CD4-positive, CD25-positive, alpha-beta regulatory T cell (primary cell): ENCODE measurements at regions not wholly inside any gene's neighbourhood (a gene's known extent, or its start where the extent isn't known, plus 50 kb on each side); places are given as distances from the start of the nearest gene placed in this dataset.

Source experiments
- ATAC-seq, 2 donors: fragments of 150-1000 bp; cut with Tn5 transposase; one replicate each; pipeline ENCODE4 v1.10.0; 2021; ENCODE audit warnings: low read depth in 2 of 2, moderate number of reproducible peaks in 2 of 2, moderate library complexity in 1 of 2
- DNase-seq, 3 donors: peaks; one replicate each; pipeline versions ENCODE4 v3.0.0 to v3.0.0-alpha.2; 2012 to 2022; ENCODE audit warnings: mixed read lengths in 1 of 3
- H3K27ac ChIP-seq: one replicate; pipeline ENCODE4 v1.7.0; 2013; ENCODE audit warnings: mild to moderate bottlenecking, low read length; ENCODE audit not compliant: insufficient read depth, poor library complexity, severe bottlenecking
- H3K27me3 ChIP-seq: one replicate; pipeline ENCODE4 v1.7.0; 2013; ENCODE audit warnings: low read length; ENCODE audit not compliant: control insufficient read depth, insufficient read depth
- H3K36me3 ChIP-seq: one replicate; pipeline ENCODE4 v1.7.0; 2013; ENCODE audit warnings: mild to moderate bottlenecking, low read length, moderate library complexity; ENCODE audit not compliant: control insufficient read depth, insufficient read depth
- H3K4me1 ChIP-seq: 2 replicates; pipeline ENCODE4 v1.7.0; 2013; ENCODE audit warnings: mild to moderate bottlenecking, low read length; ENCODE audit not compliant: insufficient read depth, control insufficient read depth, poor library complexity, severe bottlenecking
- H3K4me3 ChIP-seq: one replicate; pipeline ENCODE4 v1.7.0; 2013; ENCODE audit warnings: low read depth, mild to moderate bottlenecking, low read length, moderate library complexity
- H3K9me3 ChIP-seq, 2 experiments: 1 replicate in 1 of 2; 2 replicates in 1 of 2; pipeline ENCODE4 v1.7.0; 2013; ENCODE audit warnings: low read length in 2 of 2, mild to moderate bottlenecking in 1 of 2, moderate library complexity in 1 of 2; ENCODE audit not compliant: control insufficient read depth in 2 of 2
- H3K27ac Mint-ChIP-seq, 3 donors: one replicate each; pipeline ENCODE4 v1.8.0; 2020 to 2022; ENCODE audit warnings: mild to moderate bottlenecking in 3 of 3, mixed read lengths in 3 of 3, moderate library complexity in 2 of 3
- H3K27me3 Mint-ChIP-seq: one replicate; pipeline ENCODE4 v1.8.0; 2022; ENCODE audit warnings: mild to moderate bottlenecking, mixed read lengths
- H3K36me3 Mint-ChIP-seq: one replicate; pipeline ENCODE4 v1.8.0; 2020; ENCODE audit warnings: mixed read lengths
- H3K4me1 Mint-ChIP-seq, 4 donors: one replicate each; pipeline ENCODE4 v1.8.0; 2020 to 2022; ENCODE audit warnings: mixed read lengths in 4 of 4, mild to moderate bottlenecking in 1 of 4
- H3K4me3 Mint-ChIP-seq, 4 donors: one replicate each; pipeline ENCODE4 v1.8.0; 2020 to 2022; ENCODE audit warnings: mild to moderate bottlenecking in 4 of 4, mixed read lengths in 4 of 4, moderate library complexity in 3 of 4
- H3K9me3 Mint-ChIP-seq, 7 donors: one replicate each; pipeline ENCODE4 v1.8.0; 2020 to 2022; ENCODE audit warnings: mixed read lengths in 7 of 7, mild to moderate bottlenecking in 3 of 7, moderate library complexity in 2 of 7

GRCh38 chr2:198756166-198756565 is 701.6 kb downstream of the SATB2 start:
- H3K27me3 Mint-ChIP-seq = no peaks in the 10 kb centered on the region
- no peak for ATAC-seq
- H3K27ac Mint-ChIP-seq = no peak overlapping the region
- H3K4me1 Mint-ChIP-seq = no peaks in the 10 kb centered on the region
- peak overlapping the region in 1 of 4 donors; percentile 43 for H3K4me3 Mint-ChIP-seq
- Histone ChIP-seq H3K27ac (no peak overlapping the region), H3K4me1 (no peaks in the 10 kb centered on the region), H3K27me3 (no peaks in the 10 kb centered on the region), H3K36me3 (no peaks in the 10 kb centered on the region), H3K4me3 (no peak overlapping the region), H3K9me3 (no peaks in the 10 kb centered on the region)
- H3K36me3 Mint-ChIP-seq = no peaks in the 10 kb centered on the region
- peaks cover 0 to 2% (median 0%) of the 10 kb centered on the region in 7 donors for H3K9me3 Mint-ChIP-seq
- no peak for DNase-seq

GRCh38 chr2:198753101-198753500 is 704.6 kb downstream of the SATB2 start:
- peaks cover 0 to 2% (median 0%) of the 10 kb centered on the region in 7 donors for H3K9me3 Mint-ChIP-seq
- H3K36me3 Mint-ChIP-seq = no peaks in the 10 kb centered on the region
- H3K27me3 Mint-ChIP-seq = no peaks in the 10 kb centered on the region
- H3K27ac ChIP-seq = no peak overlapping the region
- no peaks in the 10 kb centered on the region for H3K4me1 Mint-ChIP-seq
- ATAC-seq = no peak
- H3K4me3 ChIP-seq = no peak overlapping the region
- no peaks in the 10 kb centered on the region for H3K36me3 ChIP-seq
- no peak overlapping the region for H3K27ac Mint-ChIP-seq
- no peak overlapping the region for H3K4me3 Mint-ChIP-seq
- no peak for DNase-seq
- no peaks in the 10 kb centered on the region for H3K9me3 ChIP-seq
- no peaks in the 10 kb centered on the region for H3K4me1 ChIP-seq
- no peaks in the 10 kb centered on the region for H3K27me3 ChIP-seq

GRCh38 chr2:198749364-198749763 is 708.4 kb downstream of the SATB2 start:
- Mint-ChIP-seq H3K27me3 (no peaks in the 10 kb centered on the region), H3K4me3 (no peak overlapping the region)
- no peak for ATAC-seq

GRCh38 chr2:198731842-198732399 is 725.8 kb downstream of the SATB2 start:
- Mint-ChIP-seq H3K36me3 (no peaks in the 10 kb centered on the region), H3K9me3 (peaks cover 0 to 3% (median 0%) of the 10 kb centered on the region in 7 donors), H3K4me1 (no peaks in the 10 kb centered on the region), H3K4me3 (no peak overlapping the region), H3K27me3 (no peaks in the 10 kb centered on the region), H3K27ac (no peak overlapping the region)
- Histone ChIP-seq H3K27ac (no peak overlapping the region), H3K4me3 (no peak overlapping the region), H3K4me1 (no peaks in the 10 kb centered on the region), H3K27me3 (no peaks in the 10 kb centered on the region), H3K9me3 (no peaks in the 10 kb centered on the region), H3K36me3 (no peaks in the 10 kb centered on the region)
- ATAC-seq (no peak), DNase-seq (no peak)

More at GRCh38 chr2:198749364-198749763, 708.4 kb downstream of the SATB2 start:
- peaks cover 0 to 3% (median under 1%) of the 10 kb centered on the region in 7 donors for H3K9me3 Mint-ChIP-seq
- H3K27ac Mint-ChIP-seq = no peak overlapping the region
- Histone ChIP-seq H3K4me1 (no peaks in the 10 kb centered on the region), H3K27me3 (no peaks in the 10 kb centered on the region), H3K9me3 (no peaks in the 10 kb centered on the region), H3K4me3 (no peak overlapping the region), H3K36me3 (no peaks in the 10 kb centered on the region), H3K27ac (no peak overlapping the region)
- H3K4me1 Mint-ChIP-seq = no peaks in the 10 kb centered on the region
- H3K36me3 Mint-ChIP-seq = no peaks in the 10 kb centered on the region
- no peak for DNase-seq

GRCh38 chr2:198720266-198720665 is 737.5 kb downstream of the SATB2 start:
- H3K27ac Mint-ChIP-seq = no peak overlapping the region
- peaks cover 0 to 3% (median 0%) of the 10 kb centered on the region in 7 donors for H3K9me3 Mint-ChIP-seq
- DNase-seq = no peak
- Histone ChIP-seq H3K4me1 (no peaks in the 10 kb centered on the region), H3K27ac (no peak overlapping the region), H3K4me3 (no peak overlapping the region), H3K9me3 (no peaks in the 10 kb centered on the region), H3K27me3 (no peaks in the 10 kb centered on the region), H3K36me3 (no peaks in the 10 kb centered on the region)
- ATAC-seq = no peak
- no peaks in the 10 kb centered on the region for H3K27me3 Mint-ChIP-seq
- H3K36me3 Mint-ChIP-seq = no peaks in the 10 kb centered on the region
- no peaks in the 10 kb centered on the region for H3K4me1 Mint-ChIP-seq
- no peak overlapping the region for H3K4me3 Mint-ChIP-seq

GRCh38 chr2:198717451-198717850 is 740.3 kb downstream of the SATB2 start:
- H3K36me3 Mint-ChIP-seq = no peaks in the 10 kb centered on the region
- H3K4me3 Mint-ChIP-seq = no peak overlapping the region
- H3K4me1 ChIP-seq = no peaks in the 10 kb centered on the region
- H3K27me3 Mint-ChIP-seq = no peaks in the 10 kb centered on the region
- no peak overlapping the region for H3K27ac Mint-ChIP-seq
- H3K27me3 ChIP-seq = no peaks in the 10 kb centered on the region
- H3K36me3 ChIP-seq = no peaks in the 10 kb centered on the region
- no peaks in the 10 kb centered on the region for H3K9me3 ChIP-seq
- H3K27ac ChIP-seq = no peak overlapping the region
- ATAC-seq = no peak
- H3K4me1 Mint-ChIP-seq = no peaks in the 10 kb centered on the region
- peaks cover 0 to 3% (median 0%) of the 10 kb centered on the region in 7 donors for H3K9me3 Mint-ChIP-seq
- DNase-seq = no peak
- no peak overlapping the region for H3K4me3 ChIP-seq

GRCh38 chr2:198715302-198715835 is 742.4 kb downstream of the SATB2 start:
- Histone ChIP-seq H3K27me3 (no peaks in the 10 kb centered on the region), H3K9me3 (no peaks in the 10 kb centered on the region), H3K4me1 (no peaks in the 10 kb centered on the region), H3K27ac (no peak overlapping the region), H3K36me3 (no peaks in the 10 kb centered on the region), H3K4me3 (no peak overlapping the region)
- Mint-ChIP-seq H3K4me3 (no peak overlapping the region), H3K27me3 (no peaks in the 10 kb centered on the region), H3K27ac (no peak overlapping the region), H3K36me3 (no peaks in the 10 kb centered on the region), H3K4me1 (no peaks in the 10 kb centered on the region), H3K9me3 (peaks cover 0 to 3% (median 0%) of the 10 kb centered on the region in 7 donors)
- DNase-seq (no peak), ATAC-seq (no peak)

- H3K9me3 Mint-ChIP-seq = peaks cover 0 to 3% (median 0%) of the 10 kb centered on the region in 7 donors
- no peaks in the 10 kb centered on the region for H3K4me1 Mint-ChIP-seq
- no peaks in the 10 kb centered on the region for H3K36me3 ChIP-seq
- no peaks in the 10 kb centered on the region for H3K27me3 ChIP-seq
- H3K36me3 Mint-ChIP-seq = no peaks in the 10 kb centered on the region
- ATAC-seq = no peak
- no peaks in the 10 kb centered on the region for H3K27me3 Mint-ChIP-seq
- H3K9me3 ChIP-seq = no peaks in the 10 kb centered on the region
- H3K4me1 ChIP-seq = no peaks in the 10 kb centered on the region
- no peak for DNase-seq
- H3K27ac Mint-ChIP-seq = no peak overlapping the region
- H3K4me3 ChIP-seq = no peak overlapping the region
- H3K4me3 Mint-ChIP-seq = no peak overlapping the region
- no peak overlapping the region for H3K27ac ChIP-seq
Observed at GRCh38 chr2:198712485-198712884, 745.3 kb downstream of the SATB2 start.
